Endothelial cell of umbilical vein (primary cell): ENCODE measurements at regions not wholly inside any gene's neighbourhood (a gene's known extent, or its start where the extent isn't known, plus 50 kb on each side); places are given as distances from the start of the nearest gene placed in this dataset.

ENCODE experiments used
- BruUV-seq: library from RNA; stranded (reverse); fragments of 400-500 nt; replicated peaks from 2 replicates; lab custom pipeline; 2021; lab: Mats Ljungman, UMichigan
- CTCF ChIA-PET: fragments of 300-600, 350-600 bp; sonication (Branson Sonifier 250); formaldehyde crosslinking; loops from one replicate; lab custom pipeline; 2021; ENCODE audit warnings: antibody characterized with exemption, inconsistent platforms; lab: Charles Lee
- POLR2A ChIA-PET: fragments of 300-600, 350-600 bp; sonication (Branson Sonifier 250); formaldehyde crosslinking; loops from one replicate; lab custom pipeline; 2021; ENCODE audit warnings: antibody characterized with exemption, inconsistent platforms; lab: Charles Lee
- DNase-seq: peaks from one replicate; pipeline ENCODE4 v3.0.0-alpha.2; 2011; ENCODE audit warnings: low read depth, low spot score
- FAIRE-seq: peaks from 2 replicates; lab custom pipeline; 2011; peaks lifted over from hg19 to GRCh38; lab: Jason Lieb, UNC
- H2AFZ ChIP-seq: 2 replicates; pipeline ENCODE4 v1.6.0; 2012; ENCODE audit warnings: low read depth, low read length, control low read depth, inconsistent platforms
- H3K27ac ChIP-seq: 2 replicates; pipeline ENCODE4 v1.5.1; 2011; ENCODE audit warnings: low read depth, mild to moderate bottlenecking, control low read depth, low read length, moderate library complexity; ENCODE audit not compliant: insufficient read depth
- H3K27me3 ChIP-seq, 2 experiments: 2 replicates each; pipeline versions ENCODE4 v1.6.0 to v1.6.1; 2011; ENCODE audit warnings: low read length in 2 of 2, mixed read lengths in 1 of 2; ENCODE audit not compliant: control insufficient read depth in 2 of 2, insufficient read depth in 2 of 2
- H3K36me3 ChIP-seq, 2 experiments: 2 replicates in 1 of 2; 3 replicates in 1 of 2; pipeline ENCODE4 v1.5.1; 2011; ENCODE audit warnings: low read length in 2 of 2, mild to moderate bottlenecking in 1 of 2, moderate library complexity in 1 of 2; ENCODE audit not compliant: control insufficient read depth in 2 of 2, insufficient read depth in 2 of 2; ENCODE audit errors: extremely low read depth in 1 of 2
- H3K4me1 ChIP-seq: 3 replicates; pipeline ENCODE4 v1.5.1; 2011; ENCODE audit warnings: mild to moderate bottlenecking, low read length; ENCODE audit not compliant: control insufficient read depth, insufficient read depth; ENCODE audit errors: extremely low read depth
- H3K4me2 ChIP-seq: 2 replicates; pipeline ENCODE4 v1.6.1; 2011; ENCODE audit warnings: low read length, control low read depth, mixed read lengths; ENCODE audit not compliant: insufficient read depth
- H3K4me3 ChIP-seq, 3 experiments: fragments of 200-600 bp in 1 of 3; sonication (generic), shearing (Covaris generic) in 1 of 3; replicated peaks in 1 of 3; 2 replicates each; pipeline ENCODE4 v1.5.1; 2011 to 2016; ENCODE audit warnings: control low read depth in 3 of 3, low read length in 3 of 3, mild to moderate bottlenecking in 2 of 3, inconsistent platforms in 1 of 3, low read depth in 1 of 3, moderate library complexity in 1 of 3; ENCODE audit not compliant: insufficient read depth in 1 of 3
- H3K79me2 ChIP-seq: 2 replicates; pipeline ENCODE4 v1.6.0; 2012; ENCODE audit warnings: low read length, inconsistent platforms; ENCODE audit not compliant: control insufficient read depth, insufficient read depth
- H3K9ac ChIP-seq: replicated peaks from 2 replicates; pipeline ENCODE3; 2011; ENCODE audit warnings: low read length, control low read depth; ENCODE audit not compliant: insufficient read depth; ENCODE audit errors: extremely low read depth
- H3K9me1 ChIP-seq: replicated peaks from 3 replicates; pipeline ENCODE4 v1.6.0; 2011; ENCODE audit warnings: mild to moderate bottlenecking, low read length; ENCODE audit not compliant: control insufficient read depth, insufficient read depth; ENCODE audit errors: extremely low read depth
- H3K9me3 ChIP-seq: replicated peaks from 2 replicates; pipeline ENCODE4 v1.5.1; 2012; ENCODE audit warnings: low read length, inconsistent platforms; ENCODE audit not compliant: control insufficient read depth, insufficient read depth
- H4K20me1 ChIP-seq: replicated peaks from 2 replicates; pipeline ENCODE3; 2011; ENCODE audit warnings: mild to moderate bottlenecking, low read length; ENCODE audit not compliant: control insufficient read depth, insufficient read depth; ENCODE audit errors: extremely low read depth
- CTCF ChIP-seq, 2 donors: IDR thresholded peaks; 1 replicate in 1 of 2; 2 replicates in 1 of 2; pipeline ENCODE4 v1.5.1; 2011; ENCODE audit warnings: low read length in 2 of 2, mild to moderate bottlenecking in 2 of 2, moderate library complexity in 2 of 2, control low read depth in 1 of 2, inconsistent platforms in 1 of 2, low read depth in 1 of 2; ENCODE audit not compliant: insufficient read depth in 1 of 2; ENCODE audit errors: extremely low read depth in 1 of 2
- EZH2 ChIP-seq: IDR thresholded peaks from 2 replicates; pipeline ENCODE4 v1.6.1; 2012; ENCODE audit warnings: borderline replicate concordance, low read depth, mild to moderate bottlenecking, moderate library complexity, low read length, inconsistent platforms; ENCODE audit not compliant: severe bottlenecking
- FOS ChIP-seq: IDR thresholded peaks from 2 replicates; pipeline ENCODE4 v1.6.1; 2011; ENCODE audit warnings: mild to moderate bottlenecking, low read length, moderate library complexity, borderline replicate concordance; ENCODE audit not compliant: insufficient read depth
- GATA2 ChIP-seq: IDR thresholded peaks from 2 replicates; pipeline ENCODE4 v1.7.0; 2011; ENCODE audit warnings: low read depth, mild to moderate bottlenecking, moderate library complexity, mixed read lengths, low read length; ENCODE audit not compliant: insufficient read length, insufficient read depth
- JUN ChIP-seq: IDR thresholded peaks from 2 replicates; pipeline ENCODE4 v1.6.1; 2011; ENCODE audit warnings: borderline replicate concordance, low read depth; ENCODE audit not compliant: insufficient read length, insufficient read depth
- MAX ChIP-seq: IDR thresholded peaks from 2 replicates; pipeline ENCODE4 v1.6.1; 2011; ENCODE audit not compliant: insufficient read depth, insufficient read length
- MYC ChIP-seq: IDR thresholded peaks from one replicate; pipeline ENCODE4 v1.6.1; 2011; ENCODE audit warnings: mild to moderate bottlenecking, low read depth, low read length
- POLR2A ChIP-seq: IDR thresholded peaks from 2 replicates; pipeline ENCODE4 v1.6.1; 2012; ENCODE audit warnings: low read depth, mild to moderate bottlenecking, control low read depth, low read length
- POLR2AphosphoS5 ChIP-seq: IDR thresholded peaks from 2 replicates; pipeline ENCODE4 v1.6.1; 2012; ENCODE audit warnings: low read depth, mild to moderate bottlenecking, control low read depth, low read length, moderate library complexity; ENCODE audit not compliant: insufficient read depth
- dilution Hi-C: fragments of 300-500 bp; cut with MboI; formaldehyde crosslinking; loops from one replicate; pipeline ENCODE4 v1.15.0; 2019; ENCODE audit warnings: low sequenced_read_pairs; ENCODE audit not compliant: extremely low pct_ligation_motif_present
- intact Hi-C: fragments of 100-400 bp; cut with micrococcal nuclease; formaldehyde crosslinking; loops from one replicate; pipeline ENCODE4 v1.10.0; 2022

GRCh38 chr2:103781313-103781712 lies 1019.5 kb downstream of the TMEM182 start:
- no peaks in the 10 kb centered on the region for H3K4me1 ChIP-seq
- no peak overlapping the region for H2AFZ ChIP-seq
- dilution Hi-C loops (no loop called here), intact Hi-C loops (no loop called here)
- no peak overlapping the region for H3K9ac ChIP-seq
- H3K9me3 ChIP-seq, result peaks cover 2% of the 10 kb centered on the region
- H4K20me1 ChIP-seq, result no peaks in the 10 kb centered on the region
- BruUV-seq, result no TSS peak
- TF ChIP-seq POLR2AphosphoS5, result no peak
- TF ChIP-seq CTCF (IDR thresholded peaks at IDR 0.05; ENCODE audit: extremely low read depth in 1 of 2, insufficient read depth in 1 of 2, low read depth in 1 of 2, low read length in 2 of 2), result no peak
- no peak for TF ChIP-seq MAX
- no peak for TF ChIP-seq FOS
- TF ChIP-seq POLR2A, result no peak
- no peak for DNase-seq
- POLR2A ChIA-PET, result no interaction called here
- no peaks in the 10 kb centered on the region for H3K27me3 ChIP-seq
- H3K27ac ChIP-seq, result no peak overlapping the region
- H3K36me3 ChIP-seq, result no peaks in the 10 kb centered on the region
- H3K4me3 ChIP-seq, result no peak overlapping the region
- no peak for FAIRE-seq
- H3K4me2 ChIP-seq, result no peak overlapping the region
- CTCF ChIA-PET, result no interaction called here
- no peaks in the 10 kb centered on the region for H3K79me2 ChIP-seq
- H3K9me1 ChIP-seq, result no peaks in the 10 kb centered on the region

DNA sequence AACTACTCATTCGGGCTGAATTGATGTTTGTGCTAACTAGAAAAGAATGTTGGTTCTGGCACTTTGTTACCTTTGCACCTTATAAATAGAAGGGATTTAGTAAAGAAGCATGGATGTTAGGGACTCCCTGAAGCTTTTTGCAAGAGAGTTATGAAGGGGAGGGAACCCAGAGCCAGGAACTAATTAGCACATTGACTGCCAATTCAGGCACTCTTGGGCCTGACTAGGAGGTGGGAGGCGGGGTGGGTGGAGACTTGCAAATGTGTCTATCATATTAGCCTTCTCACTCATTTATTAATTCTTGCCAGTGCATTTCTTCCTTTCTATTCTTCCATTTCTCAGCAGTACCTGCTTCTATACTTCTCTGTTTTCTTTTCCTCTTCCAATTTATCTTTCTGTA lies 1022.4 kb downstream of the TMEM182 start:
- H3K4me2 ChIP-seq, result no peak overlapping the region

More for the DNA sequence above, 1022.4 kb downstream of the TMEM182 start:
- DNase-seq (no peak), FAIRE-seq (no peak)
- no peaks in the 10 kb centered on the region for H3K4me1 ChIP-seq
- peaks cover 2% of the 10 kb centered on the region for H3K9me3 ChIP-seq
- no peaks in the 10 kb centered on the region for H3K79me2 ChIP-seq
- no peak overlapping the region for H3K27ac ChIP-seq
- POLR2A ChIA-PET, result no interaction called here
- no peaks in the 10 kb centered on the region for H3K9me1 ChIP-seq
- no peak for TF ChIP-seq CTCF (IDR thresholded peaks at IDR 0.05; ENCODE audit: extremely low read depth in 1 of 2, insufficient read depth in 1 of 2, low read depth in 1 of 2, low read length in 2 of 2)
- no peak for TF ChIP-seq MAX
- no peak for TF ChIP-seq GATA2
- TF ChIP-seq EZH2, result no peak
- TF ChIP-seq JUN, result no peak
- no peak for TF ChIP-seq MYC
- TF ChIP-seq POLR2A, result no peak
- TF ChIP-seq POLR2AphosphoS5, result no peak
- TF ChIP-seq FOS, result no peak
- H3K36me3 ChIP-seq, result no peaks in the 10 kb centered on the region
- no TSS peak for BruUV-seq
- no peak overlapping the region for H3K9ac ChIP-seq
- no peak overlapping the region for H3K4me3 ChIP-seq
- CTCF ChIA-PET, result no interaction called here
- no peaks in the 10 kb centered on the region for H4K20me1 ChIP-seq
- H3K27me3 ChIP-seq, result no peaks in the 10 kb centered on the region
- dilution Hi-C loops (no loop called here), intact Hi-C loops (no loop called here)
- H2AFZ ChIP-seq, result no peak overlapping the region
